ENCODE measurements at regions not wholly inside any gene's neighbourhood (a gene's known extent, or its start where the extent isn't known, plus 50 kb on each side); places are given as distances from the start of the nearest gene placed in this dataset.

GRCh38 chr2:42914314-42914713 lies 121.9 kb upstream of the HAAO start:
- no peaks in the 10 kb centered on the region for H3K9me2 ChIP-seq (ENCODE audit: insufficient read depth)
- no peak overlapping the region for H3K4me2 ChIP-seq
- ChIA-PET CTCF (no interaction called here), POLR2A (ENCODE audit: unreplicated experiment) (no interaction called here)
- H3K9me3 ChIP-seq (ENCODE audit: insufficient read depth, low read depth), result no peaks in the 10 kb centered on the region
- no peak for DNase-seq
- TF ChIP-seq EZH2 (IDR thresholded peaks at IDR 0.05; ENCODE audit: low read depth), result no peak
- TF ChIP-seq, protein P1, sequence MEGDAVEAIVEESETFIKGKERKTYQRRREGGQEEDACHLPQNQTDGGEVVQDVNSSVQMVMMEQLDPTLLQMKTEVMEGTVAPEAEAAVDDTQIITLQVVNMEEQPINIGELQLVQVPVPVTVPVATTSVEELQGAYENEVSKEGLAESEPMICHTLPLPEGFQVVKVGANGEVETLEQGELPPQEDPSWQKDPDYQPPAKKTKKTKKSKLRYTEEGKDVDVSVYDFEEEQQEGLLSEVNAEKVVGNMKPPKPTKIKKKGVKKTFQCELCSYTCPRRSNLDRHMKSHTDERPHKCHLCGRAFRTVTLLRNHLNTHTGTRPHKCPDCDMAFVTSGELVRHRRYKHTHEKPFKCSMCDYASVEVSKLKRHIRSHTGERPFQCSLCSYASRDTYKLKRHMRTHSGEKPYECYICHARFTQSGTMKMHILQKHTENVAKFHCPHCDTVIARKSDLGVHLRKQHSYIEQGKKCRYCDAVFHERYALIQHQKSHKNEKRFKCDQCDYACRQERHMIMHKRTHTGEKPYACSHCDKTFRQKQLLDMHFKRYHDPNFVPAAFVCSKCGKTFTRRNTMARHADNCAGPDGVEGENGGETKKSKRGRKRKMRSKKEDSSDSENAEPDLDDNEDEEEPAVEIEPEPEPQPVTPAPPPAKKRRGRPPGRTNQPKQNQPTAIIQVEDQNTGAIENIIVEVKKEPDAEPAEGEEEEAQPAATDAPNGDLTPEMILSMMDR (conservative IDR thresholded peaks at IDR 0.05), result no peak
- no peak overlapping the region for H3K27ac ChIP-seq
- no peak overlapping the region for H3K4me3 ChIP-seq
- H3K36me3 ChIP-seq (ENCODE audit: low read depth), result no peaks in the 10 kb centered on the region
- H3K79me2 ChIP-seq (ENCODE audit: low read depth), result no peaks in the 10 kb centered on the region
- intact Hi-C loops (cut with micrococcal nuclease; ENCODE audit: unreplicated experiment), result no loop called here
- H3K4me1 ChIP-seq (replicated peaks; ENCODE audit: insufficient read depth), result no peaks in the 10 kb centered on the region
- no TSS peak for BruUV-seq (replicated peaks)
- H2AFZ ChIP-seq, result no peak overlapping the region
- 0 out of 2 replicates have a peak, but pooled peaks cover 19% of the 10 kb centered on the region for H3K27me3 ChIP-seq (ENCODE audit: insufficient read depth, low read depth)
- no peaks in the 10 kb centered on the region for H3F3A ChIP-seq (ENCODE audit: insufficient read depth, low read depth)
- H4K20me1 ChIP-seq (ENCODE audit: insufficient read depth), result no peaks in the 10 kb centered on the region

DNA sequence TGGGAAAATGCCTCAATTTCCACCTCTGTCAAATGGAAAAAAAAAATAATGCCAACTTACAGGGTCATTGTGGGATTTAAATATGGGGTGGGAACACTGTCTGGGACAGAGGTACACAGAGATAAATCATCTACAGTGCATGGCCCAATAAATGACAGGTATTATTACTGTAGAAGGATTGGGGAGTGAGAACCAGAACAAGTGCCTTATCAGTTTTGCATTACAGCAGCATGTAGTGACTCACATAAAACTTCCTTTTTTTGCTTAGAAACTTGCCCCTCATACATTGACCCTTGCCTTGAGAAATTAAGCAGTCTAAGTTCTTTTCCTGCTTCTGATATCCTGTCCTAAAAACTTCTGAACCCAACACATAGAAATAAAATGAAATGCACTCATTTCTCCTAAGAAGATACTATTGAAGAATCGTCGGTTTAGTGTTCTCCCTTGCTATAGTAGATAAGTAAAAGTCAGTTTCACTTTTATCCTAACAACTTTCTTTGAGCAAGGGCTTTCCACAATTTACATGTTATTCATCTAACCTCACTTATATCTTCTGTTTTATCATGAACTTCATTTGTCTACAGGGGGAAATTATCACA lies 121.0 kb upstream of the HAAO start:
- DNase-seq, result no peak
- H2AFZ ChIP-seq, result no peak overlapping the region
- TF ChIP-seq EZH2 (IDR thresholded peaks at IDR 0.05; ENCODE audit: low read depth), result no peak
- TF ChIP-seq, protein P1 (conservative IDR thresholded peaks at IDR 0.05), result no peak
- H3F3A ChIP-seq (ENCODE audit: insufficient read depth, low read depth), result no peaks in the 10 kb centered on the region
- no peak overlapping the region for H3K27ac ChIP-seq
- 0 out of 2 replicates have a peak, but pooled peaks cover 19% of the 10 kb centered on the region for H3K27me3 ChIP-seq (ENCODE audit: insufficient read depth, low read depth)
- no peaks in the 10 kb centered on the region for H4K20me1 ChIP-seq (ENCODE audit: insufficient read depth)
- ChIA-PET POLR2A (ENCODE audit: unreplicated experiment) (no interaction called here), CTCF (no interaction called here)
- no peaks in the 10 kb centered on the region for H3K4me1 ChIP-seq (replicated peaks; ENCODE audit: insufficient read depth)
- H3K9me2 ChIP-seq (ENCODE audit: insufficient read depth), result no peaks in the 10 kb centered on the region
- no peak overlapping the region for H3K4me3 ChIP-seq
- no peaks in the 10 kb centered on the region for H3K79me2 ChIP-seq (ENCODE audit: low read depth)
- no TSS peak for BruUV-seq (replicated peaks)
- intact Hi-C loops (cut with micrococcal nuclease; ENCODE audit: unreplicated experiment), result no loop called here
- no peaks in the 10 kb centered on the region for H3K36me3 ChIP-seq (ENCODE audit: low read depth)
- no peak overlapping the region for H3K4me2 ChIP-seq
- no peaks in the 10 kb centered on the region for H3K9me3 ChIP-seq (ENCODE audit: insufficient read depth, low read depth)

- Histone ChIP-seq H3F3A (ENCODE audit: insufficient read depth, low read depth) (no peaks in the 10 kb centered on the region), H4K20me1 (ENCODE audit: insufficient read depth) (no peaks in the 10 kb centered on the region), H3K9me2 (ENCODE audit: insufficient read depth) (no peaks in the 10 kb centered on the region), H3K9me3 (ENCODE audit: insufficient read depth, low read depth) (no peaks in the 10 kb centered on the region), H3K27me3 (ENCODE audit: insufficient read depth, low read depth) (0 out of 2 replicates have a peak, but pooled peaks cover 3% of the 10 kb centered on the region), H2AFZ (no peak overlapping the region), H3K4me1 (replicated peaks; ENCODE audit: insufficient read depth) (peaks cover 10% of the 10 kb centered on the region), H3K4me2 (no peak overlapping the region), H3K4me3 (no peak overlapping the region), H3K27ac (no peak overlapping the region), H3K79me2 (ENCODE audit: low read depth) (no peaks in the 10 kb centered on the region), H3K36me3 (ENCODE audit: low read depth) (no peaks in the 10 kb centered on the region)
- BruUV-seq (replicated peaks), result no TSS peak
- DNase-seq, result no peak
- ChIA-PET CTCF (no interaction called here), POLR2A (ENCODE audit: unreplicated experiment) (no interaction called here)
- TF ChIP-seq, protein P1 (conservative IDR thresholded peaks at IDR 0.05), result no peak
- TF ChIP-seq EZH2 (IDR thresholded peaks at IDR 0.05; ENCODE audit: low read depth), result no peak
- intact Hi-C loops (cut with micrococcal nuclease; ENCODE audit: unreplicated experiment), result no loop called here
These were observed 118.4 kb upstream of the HAAO start for GRCh38 chr2:42910645-42911405.

All from PC-9 (cell line).